HEK293 (cell line): ENCODE measurements at regions not wholly inside any gene's neighbourhood (a gene's known extent, or its start where the extent isn't known, plus 50 kb on each side); places are given as distances from the start of the nearest gene placed in this dataset.

Experiments
- CTCF ChIA-PET: fragments of 350-600 bp; formaldehyde crosslinking; extraction: SDS; loops from one replicate; lab custom pipeline; 2021; ENCODE audit warnings: antibody characterized with exemption; lab: Yijun Ruan, JAX
- POLR2A ChIA-PET: fragments of 300-600 bp; formaldehyde crosslinking; extraction: SDS; loops from one replicate; lab custom pipeline; 2020; ENCODE audit warnings: antibody characterized with exemption, inconsistent platforms; lab: Yijun Ruan, JAX
- H3K27ac ChIP-seq: fragments of 200-500 bp; sonication (Bioruptor generic); 2 replicates; pipeline ENCODE4 v1.5.1; 2014; ENCODE audit warnings: low read depth, low read length, control low read depth, inconsistent platforms; ENCODE audit errors: extremely low read depth
- H3K36me3 ChIP-seq, 2 experiments: fragments of 200-500 bp in 1 of 2; sonication (Bioruptor generic) in 1 of 2; 1 replicate in 1 of 2; 2 replicates in 1 of 2; pipeline ENCODE4 v1.5.1; 2014 to 2017; ENCODE audit warnings: inconsistent platforms in 2 of 2, low read length in 2 of 2; ENCODE audit not compliant: control insufficient read depth in 2 of 2, insufficient read depth in 1 of 2
- H3K4me1 ChIP-seq: fragments of 200-500 bp; sonication (Bioruptor generic); 2 replicates; pipeline ENCODE4 v1.5.1; 2014; ENCODE audit warnings: mild to moderate bottlenecking, low read length, inconsistent platforms; ENCODE audit not compliant: control insufficient read depth, insufficient read depth
- H3K4me3 ChIP-seq: 2 replicates; pipeline ENCODE4 v1.5.1; 2011; ENCODE audit warnings: low read depth, mild to moderate bottlenecking, control low read depth, low read length, moderate library complexity
- H3K9me3 ChIP-seq: fragments of 200-500 bp; sonication (Bioruptor generic); 2 replicates; pipeline ENCODE4 v1.5.1; 2014; ENCODE audit warnings: low read depth, low read length, inconsistent platforms; ENCODE audit not compliant: control insufficient read depth, insufficient read depth
- GLIS2 ChIP-seq: fragments of 450-650 bp; formaldehyde crosslinking; IDR thresholded peaks from 2 replicates; pipeline ENCODE4 v1.5.1; 2016; ENCODE audit warnings: missing biosample characterization, missing genetic modification characterization
- KLF16 ChIP-seq: fragments of 450-650 bp; formaldehyde crosslinking; IDR thresholded peaks from 2 replicates; pipeline ENCODE4 v1.5.1; 2017; ENCODE audit warnings: missing biosample characterization, missing genetic modification characterization
- MEIS1 ChIP-seq: sonication (generic); formaldehyde crosslinking; IDR thresholded peaks from 2 replicates; pipeline ENCODE4 v1.8.1; 2022; ENCODE audit warnings: missing genetic modification reagents, mild to moderate bottlenecking, borderline replicate concordance
- MZF1 ChIP-seq: fragments of 450-650 bp; formaldehyde crosslinking; IDR thresholded peaks from 2 replicates; pipeline ENCODE4 v1.5.1; 2017; ENCODE audit warnings: missing biosample characterization, missing genetic modification characterization, borderline replicate concordance
- PRDM1 ChIP-seq: fragments of 450-650 bp; formaldehyde crosslinking; IDR thresholded peaks from 2 replicates; pipeline ENCODE4; 2016; ENCODE audit warnings: missing biosample characterization, missing genetic modification characterization
- ZBTB48 ChIP-seq: fragments of 450-650 bp; formaldehyde crosslinking; IDR thresholded peaks from 2 replicates; pipeline ENCODE4 v1.5.1; 2016; ENCODE audit warnings: missing biosample characterization, missing genetic modification characterization
- ZBTB8A ChIP-seq: fragments of 450-650 bp; formaldehyde crosslinking; IDR thresholded peaks from 2 replicates; pipeline ENCODE4 v1.5.1; 2016; ENCODE audit warnings: missing biosample characterization, missing genetic modification characterization
- ZEB2 ChIP-seq: fragments of 450-650 bp; formaldehyde crosslinking; IDR thresholded peaks from 2 replicates; pipeline ENCODE4 v1.5.1; 2016; ENCODE audit warnings: missing biosample characterization, missing genetic modification characterization
- ZNF138 ChIP-seq: fragments of 450-650 bp; formaldehyde crosslinking; IDR thresholded peaks from 2 replicates; pipeline ENCODE4 v1.5.1; 2016; ENCODE audit warnings: missing biosample characterization, missing genetic modification characterization, borderline replicate concordance
- ZNF140 ChIP-seq: fragments of 450-650 bp; formaldehyde crosslinking; IDR thresholded peaks from 2 replicates; pipeline ENCODE4 v1.5.1; 2016; ENCODE audit warnings: missing biosample characterization, missing genetic modification characterization
- ZNF155 ChIP-seq: fragments of 450-650 bp; formaldehyde crosslinking; IDR thresholded peaks from 2 replicates; pipeline ENCODE4 v1.5.1; 2016; ENCODE audit warnings: missing biosample characterization, missing genetic modification characterization
- ZNF16 ChIP-seq: fragments of 450-650 bp; formaldehyde crosslinking; IDR thresholded peaks from 2 replicates; pipeline ENCODE4 v1.5.1; 2016; ENCODE audit warnings: low read depth, missing biosample characterization, missing genetic modification characterization
- ZNF214 ChIP-seq: fragments of 450-650 bp; formaldehyde crosslinking; IDR thresholded peaks from 2 replicates; pipeline ENCODE4 v1.5.1; 2017; ENCODE audit warnings: missing biosample characterization, mild to moderate bottlenecking, missing genetic modification characterization, borderline replicate concordance
- ZNF274 ChIP-seq, 2 experiments: fragments of 200-500 bp in 1 of 2; fragments of 450-650 bp in 1 of 2; sonication (Bioruptor generic) in 1 of 2; formaldehyde crosslinking in 1 of 2; IDR thresholded peaks; 2 replicates each; pipeline versions ENCODE4 v1.5.1 to v1.6.1; 2014 to 2016; ENCODE audit warnings: borderline replicate concordance in 1 of 2, inconsistent platforms in 1 of 2, low read length in 1 of 2, missing biosample characterization in 1 of 2, missing genetic modification characterization in 1 of 2
- ZNF366 ChIP-seq: fragments of 450-650 bp; formaldehyde crosslinking; conservative IDR thresholded peaks from 2 replicates; pipeline ENCODE4 v1.5.1; 2016; ENCODE audit warnings: missing biosample characterization, missing genetic modification characterization
- ZNF37A ChIP-seq: fragments of 450-650 bp; IDR thresholded peaks from 2 replicates; pipeline ENCODE4 v1.5.1; 2018; ENCODE audit warnings: missing biosample characterization, missing genetic modification characterization
- ZNF416 ChIP-seq: fragments of 450-650 bp; formaldehyde crosslinking; IDR thresholded peaks from 2 replicates; pipeline ENCODE4 v1.5.1; 2016; ENCODE audit warnings: missing biosample characterization, missing genetic modification characterization
- ZNF501 ChIP-seq: fragments of 450-650 bp; formaldehyde crosslinking; IDR thresholded peaks from 2 replicates; pipeline ENCODE4 v1.5.1; 2016; ENCODE audit warnings: missing biosample characterization, missing genetic modification characterization
- ZNF544 ChIP-seq: fragments of 450-650 bp; formaldehyde crosslinking; IDR thresholded peaks from 2 replicates; pipeline ENCODE4 v1.5.0; 2017; ENCODE audit warnings: missing biosample characterization, missing genetic modification characterization
- ZNF585B ChIP-seq: fragments of 450-650 bp; formaldehyde crosslinking; IDR thresholded peaks from 2 replicates; pipeline ENCODE4 v1.5.1; 2016; ENCODE audit warnings: missing biosample characterization, missing genetic modification characterization
- ZNF707 ChIP-seq: fragments of 450-650 bp; formaldehyde crosslinking; IDR thresholded peaks from 2 replicates; pipeline ENCODE4 v1.5.1; 2016; ENCODE audit warnings: missing biosample characterization, missing genetic modification characterization
- ZNF837 ChIP-seq: fragments of 450-650 bp; formaldehyde crosslinking; IDR thresholded peaks from 2 replicates; pipeline ENCODE4 v1.5.1; 2016; ENCODE audit warnings: missing biosample characterization, missing genetic modification characterization
- TF ChIP-seq, protein P1 (sequence below): fragments of 450-650 bp; formaldehyde crosslinking; IDR thresholded peaks from 2 replicates; pipeline ENCODE4 v1.5.1; 2017; ENCODE audit warnings: missing biosample characterization, missing genetic modification characterization
- TF ChIP-seq, protein P2 (sequence below): fragments of 450-650 bp; formaldehyde crosslinking; IDR thresholded peaks from 2 replicates; pipeline ENCODE4 v1.5.0; 2017; ENCODE audit warnings: missing biosample characterization, missing genetic modification characterization, borderline replicate concordance
- TF ChIP-seq, protein P3 (sequence below): fragments of 450-650 bp; formaldehyde crosslinking; IDR thresholded peaks from 2 replicates; pipeline ENCODE4 v1.5.1; 2016; ENCODE audit warnings: missing biosample characterization, missing genetic modification characterization
- TF ChIP-seq, protein P4 (sequence below): fragments of 450-650 bp; formaldehyde crosslinking; IDR thresholded peaks from 2 replicates; pipeline ENCODE4 v1.5.1; 2016; ENCODE audit warnings: missing biosample characterization, missing genetic modification characterization
- TF ChIP-seq, protein P5 (sequence below): fragments of 450-650 bp; IDR thresholded peaks from 2 replicates; pipeline ENCODE4 v1.5.1; 2018; ENCODE audit warnings: missing biosample characterization, mild to moderate bottlenecking, missing genetic modification characterization

DNA sequence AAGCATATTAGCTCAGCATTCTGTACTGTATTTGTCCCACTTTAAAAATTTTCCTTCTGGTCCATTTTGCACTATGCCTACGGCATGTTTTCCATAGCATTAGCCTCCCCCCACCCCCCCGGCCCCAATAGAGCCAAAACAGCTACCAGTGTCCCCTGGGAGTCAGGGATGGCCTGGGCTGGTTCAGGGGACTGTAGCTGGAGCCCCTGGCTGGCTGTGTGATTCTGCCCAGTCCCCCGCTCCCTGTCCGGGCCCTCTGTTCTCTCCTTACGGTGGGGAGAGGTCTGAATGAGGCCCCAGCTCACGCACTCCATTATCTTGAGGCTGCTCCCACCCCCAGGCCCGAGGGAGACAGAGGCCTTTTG is 70.1 kb downstream of the KLF15 start:
- TF ChIP-seq, protein P1, sequence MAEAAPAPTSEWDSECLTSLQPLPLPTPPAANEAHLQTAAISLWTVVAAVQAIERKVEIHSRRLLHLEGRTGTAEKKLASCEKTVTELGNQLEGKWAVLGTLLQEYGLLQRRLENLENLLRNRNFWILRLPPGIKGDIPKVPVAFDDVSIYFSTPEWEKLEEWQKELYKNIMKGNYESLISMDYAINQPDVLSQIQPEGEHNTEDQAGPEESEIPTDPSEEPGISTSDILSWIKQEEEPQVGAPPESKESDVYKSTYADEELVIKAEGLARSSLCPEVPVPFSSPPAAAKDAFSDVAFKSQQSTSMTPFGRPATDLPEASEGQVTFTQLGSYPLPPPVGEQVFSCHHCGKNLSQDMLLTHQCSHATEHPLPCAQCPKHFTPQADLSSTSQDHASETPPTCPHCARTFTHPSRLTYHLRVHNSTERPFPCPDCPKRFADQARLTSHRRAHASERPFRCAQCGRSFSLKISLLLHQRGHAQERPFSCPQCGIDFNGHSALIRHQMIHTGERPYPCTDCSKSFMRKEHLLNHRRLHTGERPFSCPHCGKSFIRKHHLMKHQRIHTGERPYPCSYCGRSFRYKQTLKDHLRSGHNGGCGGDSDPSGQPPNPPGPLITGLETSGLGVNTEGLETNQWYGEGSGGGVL (tag by site-specific recombination), result no peak
- TF ChIP-seq ZNF37A, result no peak
- TF ChIP-seq, protein P2, sequence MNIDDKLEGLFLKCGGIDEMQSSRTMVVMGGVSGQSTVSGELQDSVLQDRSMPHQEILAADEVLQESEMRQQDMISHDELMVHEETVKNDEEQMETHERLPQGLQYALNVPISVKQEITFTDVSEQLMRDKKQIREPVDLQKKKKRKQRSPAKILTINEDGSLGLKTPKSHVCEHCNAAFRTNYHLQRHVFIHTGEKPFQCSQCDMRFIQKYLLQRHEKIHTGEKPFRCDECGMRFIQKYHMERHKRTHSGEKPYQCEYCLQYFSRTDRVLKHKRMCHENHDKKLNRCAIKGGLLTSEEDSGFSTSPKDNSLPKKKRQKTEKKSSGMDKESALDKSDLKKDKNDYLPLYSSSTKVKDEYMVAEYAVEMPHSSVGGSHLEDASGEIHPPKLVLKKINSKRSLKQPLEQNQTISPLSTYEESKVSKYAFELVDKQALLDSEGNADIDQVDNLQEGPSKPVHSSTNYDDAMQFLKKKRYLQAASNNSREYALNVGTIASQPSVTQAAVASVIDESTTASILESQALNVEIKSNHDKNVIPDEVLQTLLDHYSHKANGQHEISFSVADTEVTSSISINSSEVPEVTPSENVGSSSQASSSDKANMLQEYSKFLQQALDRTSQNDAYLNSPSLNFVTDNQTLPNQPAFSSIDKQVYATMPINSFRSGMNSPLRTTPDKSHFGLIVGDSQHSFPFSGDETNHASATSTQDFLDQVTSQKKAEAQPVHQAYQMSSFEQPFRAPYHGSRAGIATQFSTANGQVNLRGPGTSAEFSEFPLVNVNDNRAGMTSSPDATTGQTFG (tag by site-specific recombination), result no peak
- TF ChIP-seq ZNF214 (tag by site-specific recombination), result no peak
- no peak for TF ChIP-seq ZNF501
- no peak for TF ChIP-seq MEIS1 (CRISPR knock-in tag)
- TF ChIP-seq MZF1 (tag by site-specific recombination), result no peak
- TF ChIP-seq ZNF16 (tag by site-specific recombination), result no peak
- no peak for TF ChIP-seq ZNF707 (tag by site-specific recombination)
- no peak for TF ChIP-seq ZEB2 (tag by site-specific recombination)
- TF ChIP-seq, protein P3, sequence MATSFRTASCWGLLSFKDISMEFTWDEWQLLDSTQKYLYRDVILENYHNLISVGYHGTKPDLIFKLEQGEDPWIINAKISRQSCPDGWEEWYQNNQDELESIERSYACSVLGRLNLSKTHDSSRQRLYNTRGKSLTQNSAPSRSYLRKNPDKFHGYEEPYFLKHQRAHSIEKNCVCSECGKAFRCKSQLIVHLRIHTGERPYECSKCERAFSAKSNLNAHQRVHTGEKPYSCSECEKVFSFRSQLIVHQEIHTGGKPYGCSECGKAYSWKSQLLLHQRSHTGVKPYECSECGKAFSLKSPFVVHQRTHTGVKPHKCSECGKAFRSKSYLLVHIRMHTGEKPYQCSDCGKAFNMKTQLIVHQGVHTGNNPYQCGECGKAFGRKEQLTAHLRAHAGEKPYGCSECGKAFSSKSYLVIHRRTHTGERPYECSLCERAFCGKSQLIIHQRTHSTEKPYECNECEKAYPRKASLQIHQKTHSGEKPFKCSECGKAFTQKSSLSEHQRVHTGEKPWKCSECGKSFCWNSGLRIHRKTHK, result no peak
- TF ChIP-seq, protein P4, sequence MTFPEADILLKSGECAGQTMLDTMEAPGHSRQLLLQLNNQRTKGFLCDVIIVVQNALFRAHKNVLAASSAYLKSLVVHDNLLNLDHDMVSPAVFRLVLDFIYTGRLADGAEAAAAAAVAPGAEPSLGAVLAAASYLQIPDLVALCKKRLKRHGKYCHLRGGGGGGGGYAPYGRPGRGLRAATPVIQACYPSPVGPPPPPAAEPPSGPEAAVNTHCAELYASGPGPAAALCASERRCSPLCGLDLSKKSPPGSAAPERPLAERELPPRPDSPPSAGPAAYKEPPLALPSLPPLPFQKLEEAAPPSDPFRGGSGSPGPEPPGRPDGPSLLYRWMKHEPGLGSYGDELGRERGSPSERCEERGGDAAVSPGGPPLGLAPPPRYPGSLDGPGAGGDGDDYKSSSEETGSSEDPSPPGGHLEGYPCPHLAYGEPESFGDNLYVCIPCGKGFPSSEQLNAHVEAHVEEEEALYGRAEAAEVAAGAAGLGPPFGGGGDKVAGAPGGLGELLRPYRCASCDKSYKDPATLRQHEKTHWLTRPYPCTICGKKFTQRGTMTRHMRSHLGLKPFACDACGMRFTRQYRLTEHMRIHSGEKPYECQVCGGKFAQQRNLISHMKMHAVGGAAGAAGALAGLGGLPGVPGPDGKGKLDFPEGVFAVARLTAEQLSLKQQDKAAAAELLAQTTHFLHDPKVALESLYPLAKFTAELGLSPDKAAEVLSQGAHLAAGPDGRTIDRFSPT (tag by site-specific recombination), result no peak
- no peak for TF ChIP-seq ZNF837
- no peak for TF ChIP-seq ZNF140 (tag by site-specific recombination)
- H3K27ac ChIP-seq, result no peak overlapping the region
- POLR2A ChIA-PET, result no interaction called here
- CTCF ChIA-PET, result interaction anchor here (0.8 kb wide), 1 partner anchor 27 kb away, joined by 3 read pairs; no protein-coding TSS in a partner anchor
- no peak overlapping the region for H3K4me3 ChIP-seq
- H3K36me3 ChIP-seq, result no peaks in the 10 kb centered on the region
- H3K4me1 ChIP-seq, result no peaks in the 10 kb centered on the region
- H3K9me3 ChIP-seq, result no peaks in the 10 kb centered on the region

DNA sequence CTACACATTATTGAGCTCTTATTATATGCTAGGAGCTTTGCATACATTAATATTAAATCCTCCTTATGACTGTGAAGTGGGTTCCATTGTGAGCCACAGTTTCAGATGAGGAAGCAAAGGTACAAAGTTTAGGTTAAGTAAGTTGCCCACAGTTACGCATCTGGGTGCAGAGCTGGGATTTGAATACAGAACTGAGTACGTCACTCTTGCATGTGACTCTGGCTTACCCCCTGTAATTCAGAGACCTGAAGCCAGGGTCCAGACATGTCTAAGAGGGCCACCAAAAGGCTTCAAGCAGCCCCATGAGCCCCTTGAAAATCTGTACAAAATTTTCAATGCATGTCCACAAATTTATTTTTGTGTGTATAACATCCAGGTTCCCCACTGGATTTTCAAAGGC is 71.8 kb downstream of the KLF15 start:
- Histone ChIP-seq H3K4me1 (no peaks in the 10 kb centered on the region), H3K4me3 (no peak overlapping the region), H3K27ac (no peak overlapping the region), H3K9me3 (no peaks in the 10 kb centered on the region), H3K36me3 (no peaks in the 10 kb centered on the region)
- ChIA-PET CTCF (interaction anchor here (0.6 kb wide), 1 partner anchor 81 kb away, joined by 4 read pairs; no protein-coding TSS in a partner anchor), POLR2A (no interaction called here)
- no peak for TF ChIP-seq ZNF544 (tag by site-specific recombination)
- TF ChIP-seq ZNF837, result no peak
- TF ChIP-seq GLIS2, result no peak
- TF ChIP-seq ZNF585B, result no peak
- no peak for TF ChIP-seq ZNF214 (tag by site-specific recombination)
- TF ChIP-seq ZNF274 (IDR thresholded peaks at IDR 0.05; ENCODE audit: low read length), result no peak
- no peak for TF ChIP-seq ZNF274 (tag by site-specific recombination; IDR thresholded peaks at IDR 0.05; ENCODE audit: borderline replicate concordance)
- TF ChIP-seq ZBTB8A (tag by site-specific recombination), result no peak
- no peak for TF ChIP-seq ZNF155
- TF ChIP-seq ZNF416 (tag by site-specific recombination), result no peak
- TF ChIP-seq, protein P5, sequence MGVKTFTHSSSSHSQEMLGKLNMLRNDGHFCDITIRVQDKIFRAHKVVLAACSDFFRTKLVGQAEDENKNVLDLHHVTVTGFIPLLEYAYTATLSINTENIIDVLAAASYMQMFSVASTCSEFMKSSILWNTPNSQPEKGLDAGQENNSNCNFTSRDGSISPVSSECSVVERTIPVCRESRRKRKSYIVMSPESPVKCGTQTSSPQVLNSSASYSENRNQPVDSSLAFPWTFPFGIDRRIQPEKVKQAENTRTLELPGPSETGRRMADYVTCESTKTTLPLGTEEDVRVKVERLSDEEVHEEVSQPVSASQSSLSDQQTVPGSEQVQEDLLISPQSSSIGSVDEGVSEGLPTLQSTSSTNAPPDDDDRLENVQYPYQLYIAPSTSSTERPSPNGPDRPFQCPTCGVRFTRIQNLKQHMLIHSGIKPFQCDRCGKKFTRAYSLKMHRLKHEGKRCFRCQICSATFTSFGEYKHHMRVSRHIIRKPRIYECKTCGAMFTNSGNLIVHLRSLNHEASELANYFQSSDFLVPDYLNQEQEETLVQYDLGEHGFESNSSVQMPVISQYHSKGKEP (tag by site-specific recombination), result no peak
- TF ChIP-seq ZNF366 (tag by site-specific recombination), result no peak
- TF ChIP-seq ZNF138, result no peak
- TF ChIP-seq KLF16 (tag by site-specific recombination), result no peak
- no peak for TF ChIP-seq PRDM1
- no peak for TF ChIP-seq ZBTB48 (tag by site-specific recombination)
